PC-9 (cell line): ENCODE measurements at regions not wholly inside any gene's neighbourhood (a gene's known extent, or its start where the extent isn't known, plus 50 kb on each side); places are given as distances from the start of the nearest gene placed in this dataset.

ENCODE experiments used
- CTCF ChIP-seq: fragments of 200-600 bp; sonication (generic); conservative IDR thresholded peaks from 2 replicates; pipeline ENCODE4 v1.6.1; 2017; ENCODE audit warnings: mixed run types, antibody characterized with exemption, mild to moderate bottlenecking, moderate library complexity
- EZH2 ChIP-seq: fragments of 200-600 bp; sonication (generic); IDR thresholded peaks from 2 replicates; pipeline ENCODE4 v1.8.0; 2017; ENCODE audit warnings: antibody characterized with exemption, low read depth

GRCh38 chrX:45360571-45360970, 159.9 kb upstream of the DIPK2B start:
- no peak for TF ChIP-seq CTCF
- TF ChIP-seq EZH2: no peak
